H1 (cell line): ENCODE measurements at regions not wholly inside any gene's neighbourhood (a gene's known extent, or its start where the extent isn't known, plus 50 kb on each side); places are given as distances from the start of the nearest gene placed in this dataset.
A peak's percentile ranks its signal among the peaks of the same experiment; 100 is the strongest.

Experiments
- CTCF ChIA-PET: fragments of 300-600 bp; sonication (Branson Sonifier 250); formaldehyde crosslinking; loops from one replicate; lab custom pipeline; 2021; ENCODE audit not compliant: partially characterized antibody; lab: Charles Lee
- POLR2A ChIA-PET: fragments of 300-600 bp; sonication (Branson Sonifier 250); formaldehyde crosslinking; loops from one replicate; lab custom pipeline; 2021; ENCODE audit warnings: inconsistent platforms; ENCODE audit not compliant: partially characterized antibody; lab: Charles Lee
- DNase-seq, 2 experiments: peaks; one replicate each; pipeline versions ENCODE4 v3.0.0 to v3.0.0-alpha.2; 2010 to 2022; ENCODE audit warnings: low spot score in 2 of 2, low read depth in 1 of 2, mixed read lengths in 1 of 2
- FAIRE-seq: peaks from 2 replicates; lab custom pipeline; 2011; peaks lifted over from hg19 to GRCh38; lab: Jason Lieb, UNC
- H2AFZ ChIP-seq: 2 replicates; pipeline ENCODE4 v1.8.1; 2012; ENCODE audit warnings: low read length, inconsistent platforms
- H2AK5ac ChIP-seq: 2 replicates; pipeline ENCODE4 v1.6.1; 2013; ENCODE audit warnings: low read depth, low read length
- H2BK120ac ChIP-seq: replicated peaks from 2 replicates; pipeline ENCODE3; 2013; ENCODE audit warnings: low read depth, low read length, inconsistent platforms
- H2BK12ac ChIP-seq: 2 replicates; pipeline ENCODE4 v1.6.1; 2013; ENCODE audit warnings: low read depth, low read length
- H2BK15ac ChIP-seq: 2 replicates; pipeline ENCODE4 v1.6.1; 2013; ENCODE audit warnings: low read length
- H2BK20ac ChIP-seq: 2 replicates; pipeline ENCODE4 v1.6.1; 2013; ENCODE audit warnings: low read length
- H2BK5ac ChIP-seq: 2 replicates; pipeline ENCODE4 v1.6.1; 2013; ENCODE audit warnings: low read depth, low read length
- H3K14ac ChIP-seq: 2 replicates; pipeline ENCODE4 v1.6.1; 2013; ENCODE audit warnings: inconsistent platforms; ENCODE audit not compliant: insufficient read length
- H3K18ac ChIP-seq: 2 replicates; pipeline ENCODE4 v1.6.1; 2013; ENCODE audit warnings: low read length; ENCODE audit errors: extremely low read depth
- H3K23ac ChIP-seq: 2 replicates; pipeline ENCODE4 v1.6.1; 2013; ENCODE audit warnings: inconsistent platforms; ENCODE audit not compliant: insufficient read length
- H3K23me2 ChIP-seq: 2 replicates; pipeline ENCODE4 v1.6.1; 2013; ENCODE audit warnings: low read depth, low read length
- H3K27ac ChIP-seq: 2 replicates; pipeline ENCODE4 v1.6.1; 2011; ENCODE audit warnings: low read depth, low read length, inconsistent platforms
- H3K27me3 ChIP-seq, 4 experiments: replicated peaks in 1 of 4; 1 replicate in 1 of 4; 2 replicates in 3 of 4; pipeline versions ENCODE4 v1.6.1 to v1.8.1; 2011 to 2013; ENCODE audit warnings: low read length in 3 of 4, mild to moderate bottlenecking in 3 of 4, inconsistent platforms in 2 of 4, mixed read lengths in 2 of 4, moderate library complexity in 1 of 4; ENCODE audit not compliant: control insufficient read depth in 3 of 4, insufficient read depth in 3 of 4; ENCODE audit errors: extremely low read depth in 1 of 4
- H3K36me3 ChIP-seq, 4 experiments: 2 replicates each; pipeline versions ENCODE4 v1.6.1 to v1.8.1; 2011 to 2013; ENCODE audit warnings: mild to moderate bottlenecking in 4 of 4, low read length in 3 of 4, moderate library complexity in 2 of 4, control low read depth in 1 of 4, inconsistent platforms in 1 of 4; ENCODE audit not compliant: insufficient read depth in 4 of 4, control insufficient read depth in 2 of 4
- H3K4ac ChIP-seq: replicated peaks from 2 replicates; pipeline ENCODE3; 2013; ENCODE audit warnings: low read length, low read depth, mixed read lengths, inconsistent platforms; ENCODE audit not compliant: insufficient read length
- H3K4me1 ChIP-seq, 4 experiments: replicated peaks in 1 of 4; 1 replicate in 1 of 4; 2 replicates in 3 of 4; pipeline versions ENCODE4 v1.6.1 to v1.8.1; 2011 to 2013; ENCODE audit warnings: low read length in 3 of 4, inconsistent platforms in 2 of 4, mixed read lengths in 1 of 4; ENCODE audit not compliant: insufficient read depth in 4 of 4, control insufficient read depth in 3 of 4
- H3K4me2 ChIP-seq, 2 experiments: 2 replicates each; pipeline versions ENCODE4 v1.6.1 to v1.8.1; 2011 to 2013; ENCODE audit warnings: low read depth in 2 of 2, low read length in 2 of 2, control low read depth in 1 of 2, inconsistent platforms in 1 of 2, mild to moderate bottlenecking in 1 of 2; ENCODE audit not compliant: insufficient read depth in 1 of 2
- H3K4me3 ChIP-seq, 4 experiments: fragments of 200-600, 300-600 bp in 1 of 4; sonication (generic), shearing (Covaris generic), sonication (Bioruptor Twin) in 1 of 4; 2 replicates each; pipeline versions ENCODE4 v1.5.1 to v1.8.1; 2011 to 2016; ENCODE audit warnings: low read length in 4 of 4, low read depth in 3 of 4, control low read depth in 2 of 4, inconsistent platforms in 2 of 4, mild to moderate bottlenecking in 2 of 4, mixed read lengths in 1 of 4, moderate library complexity in 1 of 4; ENCODE audit not compliant: insufficient read depth in 2 of 4; ENCODE audit errors: extremely low read depth in 1 of 4
- H3K56ac ChIP-seq: replicated peaks from 2 replicates; pipeline ENCODE3; 2013; ENCODE audit warnings: low read depth, mild to moderate bottlenecking, mixed read lengths, low read length, inconsistent platforms; ENCODE audit not compliant: insufficient read length
- H3K79me1 ChIP-seq: 2 replicates; pipeline ENCODE4 v1.6.1; 2013; ENCODE audit warnings: low read depth, low read length, control low read depth
- H3K79me2 ChIP-seq, 2 experiments: 2 replicates each; pipeline versions ENCODE4 v1.6.1 to v1.8.1; 2012 to 2013; ENCODE audit warnings: low read length in 2 of 2, mild to moderate bottlenecking in 2 of 2, inconsistent platforms in 1 of 2; ENCODE audit not compliant: insufficient read depth in 2 of 2, control insufficient read depth in 1 of 2
- H3K9ac ChIP-seq, 4 experiments: replicated peaks in 1 of 4; 1 replicate in 1 of 4; 2 replicates in 3 of 4; pipeline versions ENCODE4 v1.6.1 to v1.8.1; 2011 to 2013; ENCODE audit warnings: low read depth in 3 of 4, low read length in 3 of 4, control low read depth in 2 of 4, mild to moderate bottlenecking in 2 of 4, moderate library complexity in 2 of 4, inconsistent platforms in 1 of 4; ENCODE audit errors: extremely low read depth in 1 of 4
- H3K9me3 ChIP-seq, 2 experiments: 2 replicates each; pipeline versions ENCODE4 v1.6.1 to v1.8.1; 2012 to 2013; ENCODE audit warnings: mild to moderate bottlenecking in 2 of 2, moderate library complexity in 2 of 2, control low read depth in 1 of 2, inconsistent platforms in 1 of 2, low read depth in 1 of 2, low read length in 1 of 2, mixed read lengths in 1 of 2; ENCODE audit not compliant: insufficient read depth in 2 of 2
- H4K20me1 ChIP-seq, 2 experiments: replicated peaks in 1 of 2; 2 replicates each; pipeline versions ENCODE3 to v1.8.1; 2011 to 2013; ENCODE audit warnings: inconsistent platforms in 2 of 2, low read length in 2 of 2, mild to moderate bottlenecking in 1 of 2; ENCODE audit not compliant: insufficient read depth in 2 of 2, control insufficient read depth in 1 of 2
- H4K5ac ChIP-seq: 2 replicates; pipeline ENCODE4 v1.6.1; 2013; ENCODE audit warnings: low read length, low read depth, mixed read lengths, inconsistent platforms; ENCODE audit not compliant: insufficient read length
- H4K8ac ChIP-seq: 2 replicates; pipeline ENCODE4 v1.8.0; 2013; ENCODE audit warnings: mild to moderate bottlenecking, moderate library complexity, low read length, inconsistent platforms; ENCODE audit not compliant: insufficient read depth; ENCODE audit errors: extremely low read depth
- H4K91ac ChIP-seq: replicated peaks from 2 replicates; pipeline ENCODE3; 2013; ENCODE audit warnings: low read length, mixed read lengths, inconsistent platforms; ENCODE audit not compliant: insufficient read length
- CTBP2 ChIP-seq: IDR thresholded peaks from 2 replicates; pipeline ENCODE4 v1.7.0; 2011; ENCODE audit warnings: borderline replicate concordance, mild to moderate bottlenecking, moderate library complexity, mixed read lengths, low read length; ENCODE audit not compliant: insufficient read depth, insufficient read length
- E2F6 ChIP-seq: IDR thresholded peaks from 2 replicates; pipeline ENCODE4 v1.6.1; 2012; ENCODE audit warnings: inconsistent platforms
- EZH2 ChIP-seq: fragments of 200-600 bp; sonication (generic); IDR thresholded peaks from 2 replicates; pipeline ENCODE4 v1.7.1; 2012; ENCODE audit warnings: low read depth, mild to moderate bottlenecking, moderate library complexity, low read length, inconsistent platforms; ENCODE audit not compliant: severe bottlenecking
- JUND ChIP-seq: IDR thresholded peaks from 2 replicates; pipeline ENCODE4 v1.6.1; 2011; ENCODE audit warnings: mild to moderate bottlenecking, improper control_type of control experiment, low read length
- MAFK ChIP-seq: IDR thresholded peaks from 2 replicates; pipeline ENCODE4 v1.6.1; 2012; ENCODE audit warnings: low read depth, mild to moderate bottlenecking, improper control_type of control experiment, low read length
- NANOG ChIP-seq: IDR thresholded peaks from 2 replicates; pipeline ENCODE4 v1.6.1; 2011; ENCODE audit warnings: low read length, low read depth, mild to moderate bottlenecking, inconsistent platforms; ENCODE audit not compliant: insufficient read depth, poor library complexity, severe bottlenecking
- NRF1 ChIP-seq: IDR thresholded peaks from 2 replicates; pipeline ENCODE4 v1.6.1; 2011; ENCODE audit warnings: mild to moderate bottlenecking, low read depth, low read length, improper control_type of control experiment
- POLR2A ChIP-seq, 2 experiments: IDR thresholded peaks; 1 replicate in 1 of 2; 2 replicates in 1 of 2; pipeline ENCODE4 v1.6.1; 2011; ENCODE audit warnings: low read depth in 2 of 2, low read length in 2 of 2, mild to moderate bottlenecking in 2 of 2; ENCODE audit errors: control extremely low read depth in 1 of 2
- RXRA ChIP-seq: IDR thresholded peaks from 2 replicates; pipeline ENCODE4 v1.6.1; 2011; ENCODE audit warnings: low read depth, mild to moderate bottlenecking, low read length, moderate library complexity; ENCODE audit not compliant: insufficient read depth
- SAP30 ChIP-seq: fragments of 300-600 bp; sonication (generic); IDR thresholded peaks from 2 replicates; pipeline ENCODE4 v1.7.1; 2012; ENCODE audit warnings: low read length, moderate library complexity, mild to moderate bottlenecking, inconsistent platforms; ENCODE audit not compliant: insufficient read depth, insufficient replicate concordance
- SP1 ChIP-seq: IDR thresholded peaks from 2 replicates; pipeline ENCODE4 v1.6.1; 2011; ENCODE audit warnings: low read depth, low read length
- TAF7 ChIP-seq: optimal IDR thresholded peaks from 2 replicates; pipeline ENCODE3; 2011; ENCODE audit warnings: low read depth, mild to moderate bottlenecking, inconsistent platforms, low read length, moderate library complexity, borderline replicate concordance
- TBP ChIP-seq: IDR thresholded peaks from 2 replicates; pipeline ENCODE4 v1.6.1; 2011; ENCODE audit warnings: low read depth, low read length, improper control_type of control experiment
- YY1 ChIP-seq: IDR thresholded peaks from 2 replicates; pipeline ENCODE4 v1.6.1; 2011; ENCODE audit warnings: low read depth, mild to moderate bottlenecking, low read length
- WGBS, 2 experiments: shearing (Covaris generic) in 1 of 2; methylation state at CpG; one replicate each; pipeline versions ENCODE4 v1.1.6 to v1.1.7; 2013 to 2015; ENCODE audit warnings: low lambda C conversion rate in 2 of 2, mixed read lengths in 2 of 2, inconsistent platforms in 1 of 2, low coverage in 1 of 2, missing lambda C conversion rate in 1 of 2; ENCODE audit not compliant: insufficient replicate concordance in 2 of 2, insufficient coverage in 1 of 2, insufficient read length in 1 of 2; ENCODE audit errors: extremely low coverage in 1 of 2, missing lambda C conversion rate in 1 of 2; 5-methylcytosine and 5-hydroxymethylcytosine counted together

DNA sequence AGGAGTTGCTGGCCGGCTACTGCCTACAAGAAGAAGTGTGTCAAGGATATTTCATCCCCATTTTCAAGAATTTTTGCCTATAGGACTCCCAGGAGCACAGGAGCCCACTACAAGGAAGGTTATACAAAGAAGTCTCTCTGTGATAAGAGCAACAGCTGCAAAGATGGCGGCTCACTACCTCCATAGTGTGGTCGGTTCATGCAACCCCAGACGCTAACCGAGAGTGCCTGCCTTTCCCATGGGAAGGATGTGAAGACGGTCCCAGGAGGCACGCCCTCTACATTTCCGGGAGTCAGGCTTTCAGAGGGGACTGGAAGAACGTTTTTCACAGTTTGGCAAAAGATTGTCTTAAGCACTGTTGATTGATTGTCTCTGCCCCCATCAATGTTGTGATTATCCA is 816.3 kb downstream of the QKI start:
- no peak overlapping the region for H3K4me2 ChIP-seq
- peak overlapping the region; percentile 16; the same call in 1 of the 2 replicates for H2AFZ ChIP-seq
- H3K23ac ChIP-seq = no peak overlapping the region
- H4K8ac ChIP-seq = no peak overlapping the region
- ChIA-PET CTCF (interaction anchor here (1.2 to 1.3 kb wide), 2 partner anchors 10 to 20 kb away, joined by 4 read pairs; no protein-coding TSS in a partner anchor), POLR2A (no interaction called here)
- TF ChIP-seq RXRA (no peak), E2F6 (no peak), TAF7 (no peak), MAFK (no peak), SAP30 (no peak), POLR2A (IDR thresholded peaks at IDR 0.05; ENCODE audit: control extremely low read depth in 1 of 2, low read depth in 2 of 2, low read length in 2 of 2) (no peak), EZH2 (no peak), SP1 (no peak), NANOG (no peak), YY1 (no peak), CTBP2 (no peak), TBP (no peak), JUND (no peak), NRF1 (no peak)
- WGBS, 2 experiments = 96% methylated on average over 9 of the region's 9 CpGs; no CpG with 5 or more reads in 1 of the 2 experiments
- no peak for FAIRE-seq
- H2BK12ac ChIP-seq = no peak overlapping the region
- no peak overlapping the region for H2BK20ac ChIP-seq
- no peak overlapping the region for H4K91ac ChIP-seq
- no peak overlapping the region for H3K4ac ChIP-seq
- no peaks in the 10 kb centered on the region for H3K4me1 ChIP-seq
- DNase-seq = no peak
- peaks cover 0 to 5% of the 10 kb centered on the region in 2 experiments; a peak in 1 of 4 replicates for H3K9me3 ChIP-seq
- H3K27me3 ChIP-seq = no peaks in the 10 kb centered on the region
- H2BK120ac ChIP-seq = no peak overlapping the region
- no peak overlapping the region for H3K9ac ChIP-seq
- H2BK5ac ChIP-seq = no peak overlapping the region
- no peak overlapping the region for H4K5ac ChIP-seq
- no peak overlapping the region for H3K18ac ChIP-seq
- H3K23me2 ChIP-seq = no peaks in the 10 kb centered on the region
- H3K56ac ChIP-seq = no peak overlapping the region
- H3K36me3 ChIP-seq = no peaks in the 10 kb centered on the region; a peak in 1 of 8 replicates
- no peak overlapping the region for H3K27ac ChIP-seq
- no peak overlapping the region for H2BK15ac ChIP-seq
- H4K20me1 ChIP-seq = no peaks in the 10 kb centered on the region
- H3K79me2 ChIP-seq = no peaks in the 10 kb centered on the region
- H3K14ac ChIP-seq = no peak overlapping the region
- no peak overlapping the region for H3K4me3 ChIP-seq
- H2AK5ac ChIP-seq = no peak overlapping the region
- H3K79me1 ChIP-seq = no peaks in the 10 kb centered on the region
